ENCODE measurements at regions not wholly inside any gene's neighbourhood (a gene's known extent, or its start where the extent isn't known, plus 50 kb on each side); places are given as distances from the start of the nearest gene placed in this dataset.

- Histone ChIP-seq H3K9me3 (ENCODE audit: insufficient read depth, low read length) (no peaks in the 10 kb centered on the region), H3K4me3 (ENCODE audit: low read length) (no peak overlapping the region), H3K4me2 (ENCODE audit: low read length) (no peak overlapping the region), H3K79me2 (ENCODE audit: low read length) (no peaks in the 10 kb centered on the region), H3K4me1 (ENCODE audit: low read length) (no peaks in the 10 kb centered on the region), H3K36me3 (replicated peaks; ENCODE audit: low read depth, low read length) (no peaks in the 10 kb centered on the region), H3K27me3 (ENCODE audit: low read depth, low read length) (0 out of 2 replicates have a peak, but pooled peaks cover 3% of the 10 kb centered on the region), H3K9ac (ENCODE audit: low read length) (no peak overlapping the region), H4K20me1 (ENCODE audit: insufficient read depth, low read length) (no peaks in the 10 kb centered on the region), H2AFZ (ENCODE audit: low read depth, low read length) (no peak overlapping the region), H3K27ac (ENCODE audit: low read length) (no peak overlapping the region)
- TF ChIP-seq EZH2phosphoT487 (IDR thresholded peaks at IDR 0.05; ENCODE audit: low read depth): no peak
These were observed 799.2 kb upstream of the RAB6C start for GRCh38 chr2:129180124-129180716.

GRCh38 chr2:129181433-129181832, 798.0 kb upstream of the RAB6C start:
- Histone ChIP-seq H3K9ac (ENCODE audit: low read length) (no peak overlapping the region), H3K36me3 (replicated peaks; ENCODE audit: low read depth, low read length) (no peaks in the 10 kb centered on the region), H3K27ac (ENCODE audit: low read length) (no peak overlapping the region), H2AFZ (ENCODE audit: low read depth, low read length) (no peak overlapping the region), H3K9me3 (ENCODE audit: insufficient read depth, low read length) (no peaks in the 10 kb centered on the region), H3K4me3 (ENCODE audit: low read length) (no peak overlapping the region), H3K79me2 (ENCODE audit: low read length) (no peaks in the 10 kb centered on the region), H4K20me1 (ENCODE audit: insufficient read depth, low read length) (no peaks in the 10 kb centered on the region), H3K27me3 (ENCODE audit: low read depth, low read length) (0 out of 2 replicates have a peak, but pooled peaks cover 3% of the 10 kb centered on the region), H3K4me1 (ENCODE audit: low read length) (no peaks in the 10 kb centered on the region), H3K4me2 (ENCODE audit: low read length) (no peak overlapping the region)
- no peak for TF ChIP-seq CTCF (IDR thresholded peaks at IDR 0.05; ENCODE audit: low read depth, low read length)
- no peak for TF ChIP-seq EZH2phosphoT487 (IDR thresholded peaks at IDR 0.05; ENCODE audit: low read depth)

GRCh38 chr2:129181963-129182362, 797.5 kb upstream of the RAB6C start:
- TF ChIP-seq EZH2phosphoT487 (IDR thresholded peaks at IDR 0.05; ENCODE audit: low read depth) (no peak), CTCF (IDR thresholded peaks at IDR 0.05; ENCODE audit: low read depth, low read length) (no peak)
- Histone ChIP-seq H3K4me1 (ENCODE audit: low read length) (no peaks in the 10 kb centered on the region), H2AFZ (ENCODE audit: low read depth, low read length) (no peak overlapping the region)

GRCh38 chr2:129187343-129187742, 792.1 kb upstream of the RAB6C start:
- Histone ChIP-seq H3K4me3 (ENCODE audit: low read length) (no peak overlapping the region), H3K79me2 (ENCODE audit: low read length) (no peaks in the 10 kb centered on the region), H3K9ac (ENCODE audit: low read length) (no peak overlapping the region), H3K4me2 (ENCODE audit: low read length) (no peak overlapping the region), H2AFZ (ENCODE audit: low read depth, low read length) (no peak overlapping the region), H3K27me3 (ENCODE audit: low read depth, low read length) (0 out of 2 replicates have a peak, but pooled peaks cover 3% of the 10 kb centered on the region), H3K27ac (ENCODE audit: low read length) (no peak overlapping the region), H3K4me1 (ENCODE audit: low read length) (no peaks in the 10 kb centered on the region), H3K36me3 (replicated peaks; ENCODE audit: low read depth, low read length) (no peaks in the 10 kb centered on the region), H4K20me1 (ENCODE audit: insufficient read depth, low read length) (no peaks in the 10 kb centered on the region), H3K9me3 (ENCODE audit: insufficient read depth, low read length) (no peaks in the 10 kb centered on the region)
- no peak for TF ChIP-seq CTCF (IDR thresholded peaks at IDR 0.05; ENCODE audit: low read depth, low read length)
- TF ChIP-seq EZH2phosphoT487 (IDR thresholded peaks at IDR 0.05; ENCODE audit: low read depth): no peak

More at GRCh38 chr2:129181963-129182362, 797.5 kb upstream of the RAB6C start:
- Histone ChIP-seq H3K36me3 (replicated peaks; ENCODE audit: low read depth, low read length) (no peaks in the 10 kb centered on the region), H3K27me3 (ENCODE audit: low read depth, low read length) (0 out of 2 replicates have a peak, but pooled peaks cover 3% of the 10 kb centered on the region), H3K9ac (ENCODE audit: low read length) (no peak overlapping the region), H3K4me3 (ENCODE audit: low read length) (no peak overlapping the region), H3K27ac (ENCODE audit: low read length) (no peak overlapping the region), H3K9me3 (ENCODE audit: insufficient read depth, low read length) (no peaks in the 10 kb centered on the region), H4K20me1 (ENCODE audit: insufficient read depth, low read length) (no peaks in the 10 kb centered on the region), H3K4me2 (ENCODE audit: low read length) (no peak overlapping the region), H3K79me2 (ENCODE audit: low read length) (no peaks in the 10 kb centered on the region)
